NCI-H146 treated with DMSO at 0.1 percent for 48 hours (cell line): ENCODE measurements at regions not wholly inside any gene's neighbourhood (a gene's known extent, or its start where the extent isn't known, plus 50 kb on each side); places are given as distances from the start of the nearest gene placed in this dataset.
"Not testable (repeated sequence)": the region's sequence is repeated elsewhere in the genome, so short reads cannot be mapped to it uniquely, and the experiment has no call there.

Experiments
- DNase-seq: peaks from one replicate; lab custom pipeline; 2025; ENCODE audit not compliant: unreplicated experiment; lab: John Stamatoyannopoulos, UW

- no peak for DNase-seq
Measured at GRCh38 chr22:22946131-22946530, 58.5 kb downstream of the IGLL5 start.

DNA sequence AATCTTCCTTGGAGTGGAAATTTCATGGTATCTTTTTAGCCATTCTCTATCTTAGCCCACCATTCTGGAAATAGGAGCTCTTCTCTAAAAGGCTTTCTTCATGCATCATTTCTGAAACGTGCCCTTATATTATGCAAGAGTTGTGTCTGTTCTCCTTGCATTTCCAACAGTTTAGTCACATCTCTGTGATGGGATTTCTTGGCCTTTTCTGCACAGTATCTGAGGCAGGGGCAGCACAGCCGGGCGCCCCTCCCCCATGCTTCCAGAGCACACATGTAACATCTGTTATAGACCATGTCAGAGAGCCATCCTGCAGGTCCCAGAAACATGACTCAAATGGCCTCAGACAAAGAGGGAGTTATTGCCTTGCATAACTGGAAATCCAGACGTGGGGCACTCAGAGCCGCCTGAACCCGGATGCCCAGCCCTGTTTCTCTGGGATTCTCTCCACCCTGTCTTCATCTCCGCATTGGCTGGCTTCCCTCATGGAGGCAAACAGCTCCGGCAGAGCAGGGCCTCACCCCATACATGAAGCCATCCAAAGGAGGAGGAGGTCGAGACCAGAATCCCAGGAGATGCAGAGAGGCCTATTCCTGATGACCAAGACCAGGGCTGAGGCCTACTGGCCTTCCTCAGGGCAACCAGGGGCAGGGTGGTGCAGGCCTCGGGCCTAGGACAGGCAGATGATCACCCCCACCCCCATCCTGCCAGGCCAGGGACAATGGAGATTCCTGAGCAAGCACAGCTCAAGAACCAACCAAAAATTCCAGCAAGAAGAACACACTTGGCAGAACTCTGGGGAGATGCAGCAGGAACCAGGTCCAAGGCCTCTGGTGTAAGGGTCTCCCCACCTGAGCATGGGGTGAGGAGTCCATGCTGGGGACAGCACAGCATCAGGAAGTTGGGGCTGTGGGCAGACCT, 61.3 kb downstream of the IGLL5 start:
- DNase-seq: no peak

DNA sequence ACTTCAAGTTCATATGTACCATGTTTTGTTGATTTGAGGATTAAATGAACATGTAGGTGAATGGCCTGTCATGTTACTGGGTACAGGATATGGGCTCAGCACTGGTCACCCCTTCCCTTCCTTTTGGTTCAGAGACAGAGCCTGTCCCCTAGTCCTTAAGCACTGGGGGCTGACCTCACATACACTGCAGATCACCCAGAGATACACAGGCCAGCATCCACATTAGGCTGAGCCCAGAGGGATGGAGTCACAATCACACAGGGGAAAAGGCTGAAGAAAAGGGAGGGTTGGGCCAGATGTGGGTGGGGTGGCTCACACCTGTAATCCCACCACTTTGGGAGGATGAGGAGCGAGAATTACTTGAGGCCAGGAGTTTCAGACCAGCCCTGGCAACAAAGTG, 62.3 kb downstream of the IGLL5 start:
- DNase-seq: no peak

- DNase-seq: no peak
Measured at GRCh38 chr22:22951035-22951434, 63.4 kb downstream of the IGLL5 start.

GRCh38 chr22:22952531-22953280, 65.1 kb downstream of the IGLL5 start:
- no peak for DNase-seq

- DNase-seq: no peak
Measured at GRCh38 chr22:22953791-22954190, 66.2 kb downstream of the IGLL5 start.

- DNase-seq: no peak
Measured at GRCh38 chr22:22954656-22955055, 67.0 kb downstream of the IGLL5 start.

GRCh38 chr22:22955276-22955798, 67.7 kb downstream of the IGLL5 start:
- DNase-seq: no peak

- peak; percentile 17 for DNase-seq
Measured at GRCh38 chr22:22955866-22956535, 68.4 kb downstream of the IGLL5 start.

DNA sequence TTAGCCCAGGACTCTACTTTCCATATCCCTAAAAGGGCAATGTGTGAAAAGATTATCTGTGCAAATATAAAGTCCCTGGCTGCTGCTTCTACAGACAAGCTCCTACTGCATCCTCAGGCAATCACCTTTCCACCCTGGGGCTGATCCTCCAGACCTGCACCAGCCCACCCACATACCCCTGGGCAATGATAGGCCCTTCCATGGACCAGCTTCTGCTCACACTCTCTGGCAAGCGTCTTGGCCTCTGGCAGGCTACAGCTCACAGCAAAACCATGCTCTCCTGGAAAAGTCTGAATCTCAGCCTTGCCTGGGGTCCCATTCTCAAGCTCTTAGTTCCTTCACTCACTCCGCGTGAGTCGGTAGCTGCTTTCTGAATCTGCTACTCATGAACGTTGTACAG, 69.5 kb downstream of the IGLL5 start:
- no peak for DNase-seq

GRCh38 chr22:22958621-22959020, 71.0 kb downstream of the IGLL5 start:
- no peak for DNase-seq

GRCh38 chr22:22959147-22959827, 71.7 kb downstream of the IGLL5 start:
- peak; percentile 52 for DNase-seq

- DNase-seq: no peak
Measured at GRCh38 chr22:22960307-22960706, 72.7 kb downstream of the IGLL5 start.

- DNase-seq: no peak
Measured at GRCh38 chr22:22961574-22961973, 74.0 kb downstream of the IGLL5 start.

DNA sequence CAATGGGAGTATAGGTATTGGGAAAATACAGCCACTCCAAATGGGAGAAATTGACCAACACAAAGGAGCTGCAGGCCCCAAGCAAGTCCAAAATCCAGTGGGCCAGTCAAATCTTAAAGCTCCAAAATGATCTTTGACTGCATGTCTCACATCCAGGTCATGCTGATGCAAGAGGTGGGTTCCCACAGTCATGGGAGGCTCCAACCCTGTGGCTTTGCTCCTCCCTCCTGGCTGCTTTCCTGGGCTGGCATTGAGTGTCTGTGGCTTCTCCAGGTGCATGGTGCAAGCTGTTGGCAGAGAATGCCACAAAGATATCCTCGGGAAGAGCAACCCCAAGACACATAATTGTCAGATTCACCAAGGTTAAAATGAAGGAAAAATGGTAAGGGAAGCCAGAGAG, 80.8 kb downstream of the IGLL5 start:
- DNase-seq: no peak

DNA sequence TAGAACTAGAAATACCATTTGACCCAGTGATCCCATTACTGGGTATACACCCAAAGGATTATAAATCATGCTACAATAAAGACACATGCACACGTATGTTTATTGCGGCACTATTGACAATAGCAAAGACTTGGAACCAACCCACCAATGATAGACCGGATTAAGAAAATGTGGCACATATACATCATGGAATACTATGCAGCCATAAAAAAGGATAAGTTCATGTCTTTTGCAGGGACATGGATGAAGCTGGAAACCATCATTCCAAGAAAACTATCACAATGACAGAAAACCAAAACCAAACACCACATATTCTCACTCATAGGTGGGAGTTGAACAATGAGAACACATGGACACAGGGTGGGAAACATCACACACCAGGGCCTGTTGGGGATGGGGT, 85.0 kb downstream of the IGLL5 start:
- DNase-seq: not testable (repeated sequence)

DNA sequence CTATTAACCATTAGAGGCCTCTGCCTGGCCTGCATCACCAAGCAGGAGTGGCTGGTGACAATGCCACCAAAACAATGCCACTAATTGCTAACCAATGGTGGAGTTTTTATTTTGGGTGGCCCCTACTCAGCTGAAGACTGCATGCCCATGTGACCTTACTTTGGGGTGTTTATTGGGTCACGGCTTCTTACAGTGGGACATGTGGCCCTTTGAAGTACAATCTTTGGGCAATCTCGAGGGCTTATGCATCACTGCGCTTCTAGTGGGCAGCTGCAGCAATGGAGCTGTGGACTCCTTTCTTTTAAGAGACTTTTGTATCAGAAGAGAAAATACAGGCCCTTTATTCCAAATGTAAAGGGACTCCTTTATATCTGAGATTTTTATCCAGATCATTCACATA, 85.7 kb downstream of the IGLL5 start:
- DNase-seq: no peak

GRCh38 chr22:22974156-22974555, 86.5 kb downstream of the IGLL5 start:
- DNase-seq: no peak

GRCh38 chr22:22974795-22975580, 87.4 kb downstream of the IGLL5 start:
- DNase-seq: no peak
